NCI-H748 (cell line): ENCODE measurements at regions not wholly inside any gene's neighbourhood (a gene's known extent, or its start where the extent isn't known, plus 50 kb on each side); places are given as distances from the start of the nearest gene placed in this dataset.

Experiments
- DNase-seq: peaks from one replicate; lab custom pipeline; 2025; ENCODE audit not compliant: unreplicated experiment; lab: John Stamatoyannopoulos, UW

DNA sequence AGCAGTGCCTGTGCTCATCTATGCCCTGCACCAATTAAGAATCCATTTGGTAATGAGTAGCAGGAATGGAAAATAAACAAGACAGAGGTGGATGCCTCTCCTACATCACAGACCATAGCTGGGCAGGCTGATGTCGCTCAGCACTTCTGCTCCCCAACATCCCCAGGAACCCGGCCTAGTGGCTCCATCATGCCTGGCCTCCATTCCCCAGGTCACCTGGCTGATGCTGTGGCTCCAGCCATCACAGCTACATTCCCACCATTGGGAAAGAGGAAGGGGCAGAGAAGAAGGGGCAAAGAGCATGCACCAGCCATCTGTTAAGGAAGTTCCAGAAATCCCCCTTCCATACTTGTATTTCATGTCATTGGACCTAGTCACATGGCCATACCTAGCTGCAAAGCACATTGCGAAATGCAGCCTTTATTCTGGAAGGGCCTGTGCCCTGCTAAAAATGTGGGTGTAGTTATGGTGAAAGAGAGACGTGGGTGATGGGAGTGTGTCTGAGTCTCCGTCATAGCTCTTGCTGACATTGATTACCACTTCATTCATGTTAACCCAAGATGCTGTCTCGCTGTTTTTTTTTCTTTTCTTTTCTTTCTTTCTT, 86.1 kb upstream of the ADAMTS2 start:
- no peak for DNase-seq

DNA sequence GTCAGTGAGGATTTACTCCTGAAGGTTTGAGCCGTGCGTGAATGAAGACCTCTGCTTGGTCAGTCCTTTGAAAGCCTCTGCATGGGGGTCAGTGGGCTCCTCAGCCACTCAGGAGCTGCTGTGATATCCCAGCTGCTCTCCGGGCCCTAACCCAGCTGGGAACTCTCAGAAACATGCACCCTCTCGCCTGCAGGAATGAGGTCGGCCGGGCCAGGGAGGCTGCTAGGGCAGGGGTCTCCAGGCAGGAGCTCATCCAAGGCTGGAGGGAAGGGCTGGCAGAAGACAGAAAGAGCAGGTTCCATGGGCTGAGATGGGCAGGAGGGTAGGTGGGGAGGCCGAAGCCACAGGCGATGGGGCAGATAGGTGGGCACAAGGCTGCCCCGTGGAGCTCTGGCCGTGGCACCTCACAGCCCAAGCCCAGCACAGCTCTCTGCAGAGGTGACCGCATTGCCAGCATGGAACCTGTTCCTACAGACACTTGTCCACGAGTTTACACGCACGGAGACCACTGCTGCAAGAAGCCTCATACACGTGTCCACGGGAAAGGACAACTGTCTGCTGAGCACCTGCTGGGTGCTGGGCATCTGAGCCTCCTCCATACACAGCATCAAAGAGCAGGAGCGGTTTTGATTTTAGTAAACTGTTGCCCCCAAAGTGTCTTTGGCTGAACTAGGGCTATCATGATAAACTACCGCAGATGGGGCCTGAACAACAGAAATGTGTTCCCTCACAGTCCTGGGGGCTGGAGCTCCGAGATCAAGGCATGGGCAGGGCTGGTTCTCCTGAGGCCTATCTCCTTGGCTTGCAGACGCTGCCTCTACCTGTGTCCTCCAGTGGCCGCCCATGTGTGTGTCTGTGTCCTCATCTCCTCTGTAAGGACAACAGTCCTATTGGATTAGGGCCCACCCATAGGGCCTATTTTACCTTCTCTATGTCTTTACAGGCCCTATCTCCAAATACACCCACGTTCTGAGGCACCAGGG, 85.2 kb upstream of the ADAMTS2 start:
- no peak for DNase-seq

- no peak for DNase-seq
Observed at GRCh38 chr5:179427676-179428056, 82.4 kb upstream of the ADAMTS2 start.

DNA sequence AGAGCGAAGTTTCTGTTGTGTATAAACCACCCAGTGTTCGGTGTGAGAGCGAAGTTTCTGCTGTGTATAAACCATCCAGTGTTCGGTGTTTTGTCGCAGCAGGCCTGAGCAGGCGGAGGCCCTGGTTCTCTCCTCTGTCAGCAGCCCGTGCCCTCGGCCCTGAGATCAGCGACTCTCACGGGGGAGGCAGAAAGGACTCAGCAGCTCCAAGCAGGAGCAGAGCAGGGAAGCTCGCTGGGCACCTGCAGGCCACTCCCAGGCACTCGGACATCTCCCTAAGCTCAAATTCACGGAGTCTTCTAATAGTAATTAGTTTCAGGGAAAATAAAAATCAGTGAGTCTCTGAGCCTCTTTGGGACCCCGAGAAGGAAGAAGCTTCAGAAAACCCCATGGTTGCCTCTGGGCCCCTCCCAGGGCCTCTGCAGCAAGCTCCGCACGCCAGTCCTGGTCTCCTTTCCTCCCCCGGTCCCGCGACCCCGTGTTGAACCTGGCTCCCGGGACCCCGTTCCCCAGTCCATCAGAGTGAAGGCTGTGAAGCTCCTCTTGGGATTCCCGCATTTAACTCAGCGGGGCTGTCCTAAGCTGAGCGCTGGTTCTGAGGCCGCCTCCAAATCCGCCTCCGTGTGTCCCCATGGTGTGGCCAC, 81.9 kb upstream of the ADAMTS2 start:
- no peak for DNase-seq

DNA sequence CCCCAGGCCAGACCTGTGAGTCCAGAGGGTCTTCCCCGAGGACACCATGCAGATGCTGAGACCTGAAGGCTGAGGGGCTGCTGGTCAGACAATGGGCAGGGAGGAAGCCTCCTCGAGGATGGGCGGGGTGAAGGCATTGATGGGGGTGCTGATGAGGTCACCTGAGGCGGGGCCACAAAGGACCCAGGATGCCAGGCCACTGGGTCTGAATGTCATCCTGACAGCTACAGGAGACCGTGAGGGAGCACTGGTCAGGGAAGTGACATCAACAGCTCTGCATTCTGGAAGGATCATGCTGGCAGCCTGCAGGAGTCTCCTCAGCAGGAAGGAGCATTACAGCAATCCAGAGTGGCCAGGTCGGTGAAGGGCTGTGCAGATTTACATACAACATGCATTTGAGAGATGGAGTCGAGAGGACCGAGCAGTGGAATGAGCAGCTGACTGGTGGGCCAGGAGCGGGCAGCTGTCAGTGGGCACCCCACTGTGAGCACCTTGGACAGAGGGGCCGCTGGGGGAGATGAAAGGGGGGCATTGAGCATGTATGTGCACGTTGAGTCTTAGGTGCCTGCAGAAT, 77.7 kb upstream of the ADAMTS2 start:
- no peak for DNase-seq

DNA sequence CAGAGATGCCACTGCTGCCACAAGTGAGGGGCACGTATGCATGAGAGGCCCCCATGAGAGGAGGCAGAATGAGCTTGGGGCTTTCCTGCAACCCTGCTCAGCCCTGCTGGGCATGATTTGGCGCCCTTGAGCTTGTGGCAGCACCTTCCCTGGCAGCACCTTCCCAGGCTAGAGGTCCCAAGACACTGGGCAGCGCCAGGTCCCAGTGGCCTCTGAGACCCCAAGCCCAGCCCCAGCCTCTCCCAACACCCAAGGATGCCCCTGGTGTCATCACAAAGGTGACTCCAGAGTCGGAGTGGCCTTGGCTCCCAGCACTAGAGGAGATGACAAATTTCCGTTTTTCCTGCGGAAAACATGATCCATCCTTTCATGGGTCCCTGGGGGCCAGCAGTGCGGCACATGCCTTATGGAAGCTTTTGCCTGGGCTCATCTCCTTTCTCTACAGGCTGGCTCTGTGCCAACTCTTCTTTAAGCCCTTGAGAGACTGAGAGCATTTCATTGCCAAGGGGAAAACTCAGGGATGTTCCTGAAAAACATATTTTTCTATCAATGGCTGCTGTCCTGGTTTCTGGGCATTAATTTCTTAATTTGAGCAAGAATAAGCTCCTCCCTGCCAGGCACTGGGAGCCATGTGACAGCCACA, 77.1 kb upstream of the ADAMTS2 start:
- no peak for DNase-seq

DNA sequence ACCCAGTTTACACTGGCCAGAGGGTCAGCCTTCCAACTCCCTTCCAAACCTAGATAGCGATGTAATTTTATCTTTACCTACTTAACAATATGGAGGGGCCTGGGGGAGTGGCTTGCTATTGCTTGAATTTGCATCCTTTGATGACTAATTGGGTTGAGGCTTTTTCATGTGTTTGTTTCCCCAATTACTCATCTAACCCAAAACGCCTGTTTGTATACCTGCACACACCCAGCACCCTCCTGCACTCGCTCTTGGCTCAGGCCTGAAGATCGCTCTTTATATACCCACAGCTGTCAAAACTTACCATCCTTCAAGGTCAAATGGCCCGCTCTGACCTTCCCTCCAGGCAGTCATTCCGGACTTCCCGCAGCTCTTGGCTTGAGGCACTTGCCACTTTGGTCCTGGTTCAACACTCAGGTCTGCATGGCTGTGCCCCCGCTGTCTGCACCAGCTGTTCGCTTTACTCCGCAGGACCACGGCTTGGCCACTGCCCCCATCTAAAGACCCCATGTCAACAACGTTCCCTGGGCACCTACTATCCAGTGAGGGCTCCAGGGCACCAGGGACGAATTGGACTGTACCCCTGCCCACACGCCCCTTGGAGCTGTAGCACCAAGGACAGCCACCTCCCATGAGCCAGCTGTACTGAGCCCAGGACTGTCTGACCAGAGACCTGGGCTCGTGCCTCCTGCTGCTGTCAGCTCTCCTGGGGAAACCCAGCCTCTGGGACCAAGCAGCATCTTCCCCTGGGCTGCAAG, 76.1 kb upstream of the ADAMTS2 start:
- DNase-seq: no peak

DNA sequence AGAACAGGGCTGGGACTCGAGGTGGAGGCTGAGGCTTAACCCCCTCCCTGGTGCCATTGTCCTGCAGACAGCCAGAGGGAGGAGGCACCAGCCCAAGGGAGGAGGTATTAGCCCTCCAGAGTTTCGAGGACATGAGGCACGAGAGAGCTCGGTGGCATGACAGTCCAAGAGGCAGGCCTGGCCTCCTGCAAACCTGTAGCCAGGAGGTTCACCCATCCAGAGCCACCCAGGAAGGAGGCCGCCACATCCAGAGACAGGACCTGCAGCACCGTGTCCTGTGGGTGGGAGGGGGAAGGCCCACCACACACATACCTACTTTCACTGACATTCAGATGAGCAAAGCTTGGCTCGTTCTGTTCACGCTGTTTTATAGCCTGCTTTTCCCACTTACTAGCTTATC, 75.2 kb upstream of the ADAMTS2 start:
- DNase-seq: no peak

GRCh38 chr5:179418972-179419371, 73.7 kb upstream of the ADAMTS2 start:
- DNase-seq: no peak

DNA sequence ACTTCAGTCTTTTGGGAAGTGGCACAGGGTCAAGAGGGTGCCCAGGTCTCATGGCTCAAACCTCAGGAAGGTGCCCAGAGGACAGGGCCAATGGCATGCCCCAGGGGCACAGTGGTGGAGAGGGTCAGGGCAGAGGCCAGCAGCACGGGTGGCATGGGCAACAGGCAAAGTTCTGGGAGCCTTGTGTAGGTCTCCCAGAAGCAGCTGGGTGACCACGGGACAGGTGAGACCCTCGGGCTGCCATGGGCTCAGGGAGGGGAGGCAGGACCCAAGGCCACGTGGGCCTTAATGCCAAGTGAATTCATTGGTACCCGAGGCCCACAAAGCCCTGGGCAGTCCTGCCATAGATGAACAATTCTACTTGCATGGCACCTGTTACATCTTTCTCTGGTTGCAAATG, 72.4 kb upstream of the ADAMTS2 start:
- DNase-seq: no peak

GRCh38 chr5:179417016-179417415, 71.8 kb upstream of the ADAMTS2 start:
- no peak for DNase-seq

DNA sequence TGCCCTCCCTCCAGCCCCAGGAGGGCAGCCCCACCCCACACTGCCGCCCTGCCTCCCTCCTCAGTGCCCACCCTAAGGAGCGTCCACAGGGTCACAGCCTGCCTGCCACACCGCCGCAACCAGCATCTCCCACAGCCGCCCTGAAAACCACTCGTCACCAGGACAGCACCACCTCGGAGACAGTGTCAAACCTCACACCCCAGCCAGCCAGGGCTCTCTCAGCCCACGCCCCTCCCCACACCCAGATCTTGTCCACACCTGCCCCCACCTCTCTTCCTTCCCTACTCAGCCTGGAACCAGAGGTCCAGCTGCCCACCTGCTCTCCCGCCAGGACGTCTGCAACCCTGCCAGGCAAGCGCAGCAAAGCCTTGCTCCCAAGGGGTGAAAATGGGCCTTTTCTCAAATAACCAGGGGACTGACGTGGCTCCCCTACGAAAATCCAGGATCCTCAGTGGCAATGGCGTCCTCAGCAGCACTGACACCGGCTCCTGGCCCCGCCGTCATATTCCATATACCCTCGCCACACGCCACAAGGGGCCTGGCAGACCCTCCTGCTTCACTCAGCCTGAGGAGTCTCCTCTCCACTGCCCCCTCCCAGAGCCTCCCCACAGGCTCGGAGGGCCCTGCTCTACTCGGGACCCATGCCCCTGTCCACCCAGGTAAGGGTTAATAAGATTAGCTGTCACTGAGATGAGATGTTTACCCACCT, 71.0 kb upstream of the ADAMTS2 start:
- no peak for DNase-seq

- DNase-seq: no peak
Observed at GRCh38 chr5:179415291-179416060, 70.2 kb upstream of the ADAMTS2 start.

DNA sequence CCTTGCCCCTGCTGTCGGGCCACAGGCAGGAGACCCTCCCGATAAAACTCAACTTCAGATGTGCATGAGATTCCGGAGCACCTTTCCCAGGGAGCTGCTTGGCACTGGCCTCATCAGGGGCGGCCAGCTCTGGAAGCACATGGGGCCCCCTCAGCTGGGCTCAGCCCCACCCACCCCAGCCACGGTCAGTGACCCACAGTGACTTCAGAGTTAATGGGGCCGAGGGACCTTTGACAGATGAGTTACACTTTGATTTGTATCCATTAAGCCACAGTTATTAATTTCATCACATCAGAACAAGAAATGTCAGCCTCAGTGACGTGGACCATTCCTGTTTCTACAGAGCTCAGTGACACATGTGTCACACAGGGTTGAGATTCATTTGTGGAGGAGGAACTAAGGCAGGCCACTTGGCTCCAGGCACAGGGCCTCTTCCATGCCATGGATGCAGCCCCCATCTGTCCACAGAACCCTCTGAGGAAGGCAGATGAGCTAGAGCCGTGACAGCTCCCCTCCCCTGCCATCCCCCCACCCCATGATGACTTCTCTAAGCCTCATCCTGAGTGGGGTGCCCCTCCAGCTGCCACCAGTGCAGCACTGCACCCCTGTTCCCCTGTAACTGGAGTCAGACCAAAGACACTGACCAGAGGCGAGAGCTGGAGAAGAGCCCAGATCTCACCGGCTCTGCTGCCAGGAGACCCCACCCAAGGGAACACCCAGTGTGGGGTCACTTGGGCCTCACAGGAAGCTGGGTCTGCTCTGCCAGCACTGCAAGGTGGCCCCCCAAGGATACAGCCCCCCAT, 69.4 kb upstream of the ADAMTS2 start:
- no peak for DNase-seq

- DNase-seq: no peak
Observed at GRCh38 chr5:179413711-179414458, 68.6 kb upstream of the ADAMTS2 start.

DNA sequence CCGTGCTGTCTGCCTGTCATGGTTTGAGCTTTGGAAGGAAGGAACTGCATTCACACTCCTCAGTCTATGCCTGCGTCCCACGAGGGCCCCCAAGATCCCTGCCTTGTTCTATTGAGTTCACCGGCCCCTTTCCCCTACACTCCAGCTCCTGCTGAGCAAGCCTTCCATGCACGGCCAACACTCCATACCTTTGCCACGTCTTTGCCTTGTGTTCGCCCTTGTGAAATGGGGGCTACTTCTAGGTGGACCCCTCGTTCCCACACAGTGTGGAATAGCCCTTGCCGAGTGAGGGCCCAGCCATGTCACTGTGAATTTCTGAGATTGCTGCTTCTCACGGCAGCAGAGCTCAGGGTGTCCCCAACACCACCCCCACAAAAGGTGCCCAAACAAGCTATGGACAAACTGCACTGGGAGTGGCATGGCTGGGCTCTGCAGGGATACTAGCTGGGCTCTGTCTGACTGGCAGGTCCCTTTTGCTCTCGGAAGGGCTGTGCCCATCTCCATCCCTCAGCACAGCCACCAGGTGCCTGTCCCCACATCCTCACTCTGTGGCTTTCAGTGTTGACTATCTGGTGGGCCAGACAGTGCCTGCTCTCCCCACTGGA, 67.9 kb upstream of the ADAMTS2 start:
- DNase-seq: no peak

DNA sequence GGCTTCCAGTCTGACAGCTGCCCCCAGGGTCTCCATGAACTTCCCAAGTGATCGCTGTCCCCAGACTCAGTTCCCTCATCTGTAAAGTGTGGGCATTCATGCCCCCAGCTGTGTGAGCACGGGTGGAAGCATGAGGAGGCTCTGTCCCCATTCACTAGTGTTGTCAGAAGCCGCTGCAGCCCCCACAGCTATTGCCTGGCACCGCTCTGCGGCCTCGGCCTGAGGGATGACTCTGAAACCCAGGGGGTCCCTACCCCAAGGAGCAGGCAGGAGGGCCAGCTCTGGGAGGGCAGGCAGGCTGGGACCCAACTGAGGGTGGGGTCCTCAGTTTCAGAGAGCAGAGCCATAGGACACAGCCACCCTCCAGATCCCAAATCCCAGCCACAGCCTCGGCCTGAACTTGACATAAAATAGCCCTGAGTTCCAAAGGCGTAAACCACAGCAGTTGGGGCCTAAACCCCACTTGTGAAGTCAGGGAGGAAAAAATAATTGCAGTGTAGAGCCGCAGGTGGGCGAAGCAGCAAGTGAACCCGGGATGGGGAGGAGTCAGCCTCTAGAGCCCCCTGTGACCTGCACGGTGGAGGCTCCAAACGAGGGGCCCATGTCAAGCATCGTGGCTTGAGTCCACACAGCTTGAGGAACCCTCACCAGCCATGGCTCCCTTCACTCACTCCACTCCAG, 66.0 kb upstream of the ADAMTS2 start:
- DNase-seq: no peak
